CD4-positive, CD25-positive, alpha-beta regulatory T cell (primary cell): ENCODE measurements at regions not wholly inside any gene's neighbourhood (a gene's known extent, or its start where the extent isn't known, plus 50 kb on each side); places are given as distances from the start of the nearest gene placed in this dataset.

Source experiments
- ATAC-seq, 2 donors: fragments of 150-1000 bp; cut with Tn5 transposase; one replicate each; pipeline ENCODE4 v1.10.0; 2021; ENCODE audit warnings: low read depth in 2 of 2, moderate number of reproducible peaks in 2 of 2, moderate library complexity in 1 of 2
- DNase-seq, 3 donors: peaks; one replicate each; pipeline versions ENCODE4 v3.0.0 to v3.0.0-alpha.2; 2012 to 2022; ENCODE audit warnings: mixed read lengths in 1 of 3
- H3K27ac ChIP-seq: one replicate; pipeline ENCODE4 v1.7.0; 2013; ENCODE audit warnings: mild to moderate bottlenecking, low read length; ENCODE audit not compliant: insufficient read depth, poor library complexity, severe bottlenecking
- H3K27me3 ChIP-seq: one replicate; pipeline ENCODE4 v1.7.0; 2013; ENCODE audit warnings: low read length; ENCODE audit not compliant: control insufficient read depth, insufficient read depth
- H3K36me3 ChIP-seq: one replicate; pipeline ENCODE4 v1.7.0; 2013; ENCODE audit warnings: mild to moderate bottlenecking, low read length, moderate library complexity; ENCODE audit not compliant: control insufficient read depth, insufficient read depth
- H3K4me1 ChIP-seq: 2 replicates; pipeline ENCODE4 v1.7.0; 2013; ENCODE audit warnings: mild to moderate bottlenecking, low read length; ENCODE audit not compliant: insufficient read depth, control insufficient read depth, poor library complexity, severe bottlenecking
- H3K4me3 ChIP-seq: one replicate; pipeline ENCODE4 v1.7.0; 2013; ENCODE audit warnings: low read depth, mild to moderate bottlenecking, low read length, moderate library complexity
- H3K9me3 ChIP-seq, 2 experiments: 1 replicate in 1 of 2; 2 replicates in 1 of 2; pipeline ENCODE4 v1.7.0; 2013; ENCODE audit warnings: low read length in 2 of 2, mild to moderate bottlenecking in 1 of 2, moderate library complexity in 1 of 2; ENCODE audit not compliant: control insufficient read depth in 2 of 2
- H3K27ac Mint-ChIP-seq, 3 donors: one replicate each; pipeline ENCODE4 v1.8.0; 2020 to 2022; ENCODE audit warnings: mild to moderate bottlenecking in 3 of 3, mixed read lengths in 3 of 3, moderate library complexity in 2 of 3
- H3K27me3 Mint-ChIP-seq: one replicate; pipeline ENCODE4 v1.8.0; 2022; ENCODE audit warnings: mild to moderate bottlenecking, mixed read lengths
- H3K36me3 Mint-ChIP-seq: one replicate; pipeline ENCODE4 v1.8.0; 2020; ENCODE audit warnings: mixed read lengths
- H3K4me1 Mint-ChIP-seq, 4 donors: one replicate each; pipeline ENCODE4 v1.8.0; 2020 to 2022; ENCODE audit warnings: mixed read lengths in 4 of 4, mild to moderate bottlenecking in 1 of 4
- H3K4me3 Mint-ChIP-seq, 4 donors: one replicate each; pipeline ENCODE4 v1.8.0; 2020 to 2022; ENCODE audit warnings: mild to moderate bottlenecking in 4 of 4, mixed read lengths in 4 of 4, moderate library complexity in 3 of 4
- H3K9me3 Mint-ChIP-seq, 7 donors: one replicate each; pipeline ENCODE4 v1.8.0; 2020 to 2022; ENCODE audit warnings: mixed read lengths in 7 of 7, mild to moderate bottlenecking in 3 of 7, moderate library complexity in 2 of 7

DNA sequence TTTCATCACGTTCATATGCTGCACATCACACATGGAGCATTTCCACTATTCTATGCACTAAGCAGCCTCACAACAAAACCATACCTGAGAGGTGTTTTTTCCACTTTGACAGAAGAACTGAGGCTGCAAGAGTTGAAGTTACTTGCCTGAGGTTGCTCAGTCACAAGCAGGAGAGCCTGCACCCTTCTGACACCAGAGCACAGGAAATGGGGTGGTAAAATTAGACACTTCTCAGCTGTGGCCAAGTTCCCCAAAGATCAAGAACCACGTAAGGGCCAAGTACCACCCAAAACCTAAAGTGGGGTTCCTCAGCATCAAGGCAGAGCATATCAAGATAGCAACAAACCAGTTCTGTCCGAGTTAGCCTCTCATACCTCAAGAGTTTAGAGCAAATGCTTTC is 185.8 kb downstream of the CAPZA3 start:
- Histone ChIP-seq H3K4me3 (no peak overlapping the region), H3K4me1 (no peaks in the 10 kb centered on the region), H3K27ac (no peak overlapping the region), H3K9me3 (no peaks in the 10 kb centered on the region), H3K36me3 (no peaks in the 10 kb centered on the region), H3K27me3 (no peaks in the 10 kb centered on the region)
- Mint-ChIP-seq H3K9me3 (peaks cover 0 to 11% (median 4%) of the 10 kb centered on the region in 7 donors), H3K27ac (no peak overlapping the region), H3K4me3 (no peak overlapping the region), H3K36me3 (no peaks in the 10 kb centered on the region), H3K4me1 (no peaks in the 10 kb centered on the region), H3K27me3 (no peaks in the 10 kb centered on the region)
- DNase-seq (no peak), ATAC-seq (no peak)

- ATAC-seq (no peak), DNase-seq (no peak)
- H3K4me3 Mint-ChIP-seq: no peak overlapping the region
These were observed 188.3 kb downstream of the CAPZA3 start for GRCh38 chr12:18926188-18926587.

GRCh38 chr12:18932211-18932610 is 194.3 kb downstream of the CAPZA3 start:
- H3K4me1 Mint-ChIP-seq: no peaks in the 10 kb centered on the region
- H3K27me3 Mint-ChIP-seq: no peaks in the 10 kb centered on the region
- Histone ChIP-seq H3K9me3 (no peaks in the 10 kb centered on the region), H3K4me3 (no peak overlapping the region), H3K36me3 (no peaks in the 10 kb centered on the region), H3K27ac (no peak overlapping the region), H3K27me3 (no peaks in the 10 kb centered on the region), H3K4me1 (no peaks in the 10 kb centered on the region)
- no peaks in the 10 kb centered on the region for H3K36me3 Mint-ChIP-seq
- no peak overlapping the region for H3K4me3 Mint-ChIP-seq
- no peak overlapping the region for H3K27ac Mint-ChIP-seq
- ATAC-seq (no peak), DNase-seq (no peak)
- H3K9me3 Mint-ChIP-seq: peaks cover 0 to 34% (median 6%) of the 10 kb centered on the region in 7 donors

More at GRCh38 chr12:18926188-18926587, 188.3 kb downstream of the CAPZA3 start:
- no peaks in the 10 kb centered on the region for H3K9me3 ChIP-seq
- no peaks in the 10 kb centered on the region for H3K27me3 ChIP-seq
- Mint-ChIP-seq H3K9me3 (peaks cover 0 to 25% (median 8%) of the 10 kb centered on the region in 7 donors), H3K27ac (no peak overlapping the region), H3K36me3 (no peaks in the 10 kb centered on the region), H3K27me3 (no peaks in the 10 kb centered on the region), H3K4me1 (no peaks in the 10 kb centered on the region)
- H3K4me3 ChIP-seq: no peak overlapping the region
- no peaks in the 10 kb centered on the region for H3K4me1 ChIP-seq
- no peaks in the 10 kb centered on the region for H3K36me3 ChIP-seq
- no peak overlapping the region for H3K27ac ChIP-seq

DNA sequence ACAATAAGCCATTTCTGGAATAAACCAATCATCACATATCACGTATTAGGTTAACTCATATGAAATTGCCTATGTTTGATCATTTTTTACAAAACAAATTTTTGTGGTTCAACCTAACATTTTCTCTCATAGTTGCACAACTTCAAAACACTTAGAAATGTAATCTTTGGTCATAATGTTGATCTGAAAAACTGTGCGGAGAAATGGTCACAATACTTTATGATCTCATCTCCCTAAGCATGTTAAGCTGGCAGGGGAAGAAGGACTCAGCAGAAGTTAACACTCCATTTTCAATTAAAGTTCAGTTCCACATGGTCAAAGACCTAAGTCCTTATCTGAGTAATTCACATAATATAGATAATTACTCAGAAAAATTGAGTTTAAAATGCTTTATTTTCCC is 194.8 kb downstream of the CAPZA3 start:
- Histone ChIP-seq H3K27ac (no peak overlapping the region), H3K4me3 (no peak overlapping the region), H3K4me1 (no peaks in the 10 kb centered on the region), H3K27me3 (no peaks in the 10 kb centered on the region), H3K36me3 (no peaks in the 10 kb centered on the region), H3K9me3 (no peaks in the 10 kb centered on the region)
- no peak for DNase-seq
- Mint-ChIP-seq H3K9me3 (peaks cover 0 to 31% (median 6%) of the 10 kb centered on the region in 7 donors), H3K4me3 (no peak overlapping the region), H3K27me3 (no peaks in the 10 kb centered on the region), H3K27ac (no peak overlapping the region), H3K36me3 (no peaks in the 10 kb centered on the region), H3K4me1 (no peaks in the 10 kb centered on the region)
- no peak for ATAC-seq

- no peaks in the 10 kb centered on the region for H3K27me3 ChIP-seq
- H3K36me3 ChIP-seq: no peaks in the 10 kb centered on the region
- Mint-ChIP-seq H3K4me3 (no peak overlapping the region), H3K27ac (no peak overlapping the region), H3K9me3 (peaks cover 0 to 16% (median 4%) of the 10 kb centered on the region in 7 donors), H3K4me1 (no peaks in the 10 kb centered on the region), H3K27me3 (no peaks in the 10 kb centered on the region), H3K36me3 (no peaks in the 10 kb centered on the region)
- H3K9me3 ChIP-seq: no peaks in the 10 kb centered on the region
- ATAC-seq (no peak), DNase-seq (no peak)
- H3K4me3 ChIP-seq: no peak overlapping the region
- H3K27ac ChIP-seq: no peak overlapping the region
- H3K4me1 ChIP-seq: no peaks in the 10 kb centered on the region
These were observed 194.1 kb upstream of the PLEKHA5 start for GRCh38 chr12:18935371-18935965.

GRCh38 chr12:18939051-18939450 is 190.5 kb upstream of the PLEKHA5 start:
- Histone ChIP-seq H3K9me3 (no peaks in the 10 kb centered on the region), H3K4me3 (no peak overlapping the region), H3K4me1 (no peaks in the 10 kb centered on the region), H3K27ac (no peak overlapping the region), H3K27me3 (no peaks in the 10 kb centered on the region), H3K36me3 (no peaks in the 10 kb centered on the region)
- no peaks in the 10 kb centered on the region for H3K27me3 Mint-ChIP-seq
- H3K9me3 Mint-ChIP-seq: peaks cover 0 to 7% (median 4%) of the 10 kb centered on the region in 7 donors
- H3K27ac Mint-ChIP-seq: no peak overlapping the region
- H3K4me1 Mint-ChIP-seq: no peaks in the 10 kb centered on the region
- H3K4me3 Mint-ChIP-seq: no peak overlapping the region
- no peak for DNase-seq
- H3K36me3 Mint-ChIP-seq: no peaks in the 10 kb centered on the region
- no peak for ATAC-seq

DNA sequence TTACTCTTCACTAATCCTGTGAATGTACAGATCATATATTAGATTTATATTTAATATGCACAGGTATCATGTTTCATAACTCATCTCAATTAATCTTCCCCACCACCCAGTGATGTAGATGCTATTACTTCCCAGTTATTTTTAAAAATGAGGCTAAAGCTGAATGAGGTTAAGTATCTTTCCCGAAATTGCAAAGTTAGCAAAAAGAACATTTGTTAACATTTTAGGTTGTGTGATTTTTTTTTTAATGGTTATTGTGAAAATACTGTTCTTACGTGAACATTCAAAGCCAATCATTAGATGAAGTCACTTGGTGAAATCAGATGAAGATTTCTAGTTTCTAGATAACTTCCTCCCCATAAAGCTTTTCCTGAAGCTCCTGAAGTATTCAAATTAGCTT is 186.9 kb upstream of the PLEKHA5 start:
- H3K9me3 ChIP-seq: no peaks in the 10 kb centered on the region
- H3K36me3 ChIP-seq: no peaks in the 10 kb centered on the region
- no peak for DNase-seq
- Mint-ChIP-seq H3K36me3 (no peaks in the 10 kb centered on the region), H3K4me3 (no peak overlapping the region), H3K4me1 (no peaks in the 10 kb centered on the region), H3K9me3 (peaks cover 0 to 8% (median 4%) of the 10 kb centered on the region in 7 donors), H3K27ac (no peak overlapping the region), H3K27me3 (no peaks in the 10 kb centered on the region)
- no peak overlapping the region for H3K27ac ChIP-seq
- no peaks in the 10 kb centered on the region for H3K4me1 ChIP-seq
- H3K27me3 ChIP-seq: no peaks in the 10 kb centered on the region
- no peak for ATAC-seq
- no peak overlapping the region for H3K4me3 ChIP-seq

DNA sequence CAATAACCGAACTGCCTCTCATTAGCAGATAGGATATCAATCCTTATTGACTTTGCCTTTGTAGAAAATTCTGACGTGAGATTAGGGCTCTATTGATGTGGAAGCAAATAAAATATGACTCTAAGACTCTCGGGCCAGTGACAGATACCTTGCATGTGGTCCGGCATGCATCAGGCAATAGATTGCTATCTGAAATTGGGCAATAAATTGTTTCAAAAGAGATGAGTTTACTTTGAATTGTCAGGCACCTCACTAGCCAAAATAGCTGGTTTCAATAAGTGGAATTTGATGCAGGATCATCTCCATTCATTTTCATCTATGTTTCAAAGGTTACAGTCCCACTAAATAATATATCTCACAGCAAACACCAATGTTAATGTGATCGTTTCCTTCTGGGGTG is 186.3 kb upstream of the PLEKHA5 start:
- H3K4me1 Mint-ChIP-seq: no peaks in the 10 kb centered on the region
- H3K36me3 ChIP-seq: no peaks in the 10 kb centered on the region
- H3K27ac ChIP-seq: no peak overlapping the region
- no peaks in the 10 kb centered on the region for H3K4me1 ChIP-seq
- H3K9me3 Mint-ChIP-seq: peaks cover 0 to 8% (median 2%) of the 10 kb centered on the region in 7 donors
- H3K9me3 ChIP-seq: no peaks in the 10 kb centered on the region
- no peak overlapping the region for H3K4me3 Mint-ChIP-seq
- no peak for DNase-seq
- H3K36me3 Mint-ChIP-seq: no peaks in the 10 kb centered on the region
- no peaks in the 10 kb centered on the region for H3K27me3 ChIP-seq
- no peak overlapping the region for H3K4me3 ChIP-seq
- no peaks in the 10 kb centered on the region for H3K27me3 Mint-ChIP-seq
- ATAC-seq: no peak
- no peak overlapping the region for H3K27ac Mint-ChIP-seq
